Posterior vena cava (tissue), 2 donors: ENCODE measurements at regions not wholly inside any gene's neighbourhood (a gene's known extent, or its start where the extent isn't known, plus 50 kb on each side); places are given as distances from the start of the nearest gene placed in this dataset.

Experiments
- DNase-seq: peaks from one replicate; pipeline ENCODE4 v3.0.0-alpha.2; 2020; ENCODE audit warnings: low spot score
- intact Hi-C, 2 donors: fragments of 100-400 bp; cut with DNase I; formaldehyde crosslinking; loops; one replicate each; pipeline versions ENCODE4 v1.14.1 to v1.14.2; 2022 to 2023
- donor health status: DM: yes; HTN: yes; CAD: no.
- donor health status: DM: yes; HTN: yes; CAD: no.

DNA sequence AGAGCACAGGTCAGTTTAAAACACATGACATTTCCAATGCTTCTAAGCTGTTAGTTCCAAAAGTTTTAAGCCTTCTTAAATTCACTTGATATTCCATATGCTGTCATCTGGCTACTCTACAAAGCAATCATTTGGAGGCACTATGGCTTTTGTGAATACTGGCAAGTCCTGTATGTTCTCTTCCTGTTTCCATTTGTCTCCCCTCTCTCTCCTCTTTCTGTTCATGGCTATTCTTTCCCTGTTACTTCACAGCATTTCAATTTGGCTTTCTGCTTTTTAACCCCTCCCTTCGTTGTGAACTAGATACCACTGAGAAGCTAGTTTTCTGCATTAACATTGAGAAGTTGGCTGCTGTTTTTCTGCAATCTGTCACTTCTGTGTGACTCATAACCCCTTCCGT lies 1337.2 kb upstream of the CELF4 start:
- DNase-seq, result no peak
- intact Hi-C loops, result no loop called here

DNA sequence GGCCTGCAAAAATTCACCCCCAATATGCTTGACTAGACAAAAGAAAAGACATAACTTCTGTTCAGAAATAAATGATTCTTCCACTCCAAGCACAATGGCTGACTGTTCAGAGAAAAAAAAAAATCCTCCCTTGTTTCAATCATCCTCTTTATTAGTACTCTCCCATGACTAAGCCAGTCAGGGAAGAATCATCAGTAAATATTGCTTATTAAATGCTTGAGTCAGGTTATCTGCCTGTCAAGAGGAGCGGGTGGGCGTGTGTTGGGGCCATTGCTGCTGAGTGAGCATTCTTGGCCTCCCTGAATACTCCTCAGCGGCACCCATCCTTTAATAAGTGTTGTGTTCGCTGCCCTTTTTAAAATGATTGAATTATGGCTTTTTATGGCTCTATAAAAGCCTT lies 1334.8 kb upstream of the CELF4 start:
- DNase-seq, result no peak
- intact Hi-C loops, result no loop called here

DNA sequence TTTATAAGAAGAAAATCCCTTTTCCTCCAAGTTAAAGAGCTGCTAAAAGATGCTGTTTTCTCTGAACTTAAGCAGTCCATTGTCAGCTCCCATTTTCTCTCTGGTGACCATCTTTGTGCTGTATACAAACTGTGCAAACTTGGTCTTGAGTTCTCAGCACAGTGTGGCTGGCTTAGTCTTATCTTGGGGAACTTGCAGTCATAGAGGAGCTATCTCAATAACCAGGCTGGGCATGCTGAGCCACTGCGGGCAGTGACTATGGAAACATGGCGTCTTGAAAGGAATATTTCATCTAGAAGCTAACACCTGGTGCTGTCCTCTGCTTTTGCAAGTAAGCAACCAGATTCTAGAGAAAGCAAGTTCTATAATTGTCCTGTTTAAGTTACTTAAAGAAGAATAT lies 1334.4 kb upstream of the CELF4 start:
- intact Hi-C loops, result no loop called here
- DNase-seq, result no peak

DNA sequence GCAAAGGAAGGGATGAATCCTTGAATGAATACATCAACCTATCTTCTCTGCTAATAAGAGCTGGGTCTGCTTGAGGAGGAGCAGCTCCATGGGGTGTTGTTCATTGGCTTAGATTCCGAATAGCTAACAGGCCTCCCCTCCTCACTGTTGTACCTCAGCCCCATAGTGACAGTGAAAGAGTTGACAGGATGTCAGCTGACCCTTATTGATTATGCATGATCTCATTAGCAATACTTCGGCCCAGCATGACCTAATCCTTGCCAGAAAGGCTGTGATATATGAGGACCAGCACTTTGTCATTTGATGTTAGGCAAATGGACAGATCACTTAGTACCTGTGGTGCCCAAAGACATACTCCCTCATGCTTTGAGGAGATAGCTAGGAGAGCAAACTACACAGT lies 1333.7 kb upstream of the CELF4 start:
- intact Hi-C loops, result no loop called here
- DNase-seq, result no peak

DNA sequence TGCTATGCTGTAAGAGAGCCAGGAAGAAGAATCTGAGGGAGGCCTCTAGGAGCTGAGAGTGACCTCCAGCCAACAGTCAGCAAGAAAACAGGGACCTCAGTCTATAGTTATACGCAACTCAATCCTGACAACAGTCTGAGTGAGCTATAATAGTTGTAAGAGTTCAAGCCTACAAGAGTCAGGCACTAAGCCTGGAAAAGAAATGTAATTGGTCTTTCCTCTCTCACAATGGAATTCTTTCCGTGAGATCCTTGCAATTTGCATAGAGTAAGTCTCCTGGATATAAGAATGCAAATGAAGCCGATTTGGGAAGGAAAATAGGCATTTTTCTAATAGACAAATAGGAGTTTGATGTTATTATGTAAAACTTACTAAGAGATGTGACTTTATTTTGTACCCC lies 1332.6 kb upstream of the CELF4 start:
- intact Hi-C loops, result no loop called here

DNA sequence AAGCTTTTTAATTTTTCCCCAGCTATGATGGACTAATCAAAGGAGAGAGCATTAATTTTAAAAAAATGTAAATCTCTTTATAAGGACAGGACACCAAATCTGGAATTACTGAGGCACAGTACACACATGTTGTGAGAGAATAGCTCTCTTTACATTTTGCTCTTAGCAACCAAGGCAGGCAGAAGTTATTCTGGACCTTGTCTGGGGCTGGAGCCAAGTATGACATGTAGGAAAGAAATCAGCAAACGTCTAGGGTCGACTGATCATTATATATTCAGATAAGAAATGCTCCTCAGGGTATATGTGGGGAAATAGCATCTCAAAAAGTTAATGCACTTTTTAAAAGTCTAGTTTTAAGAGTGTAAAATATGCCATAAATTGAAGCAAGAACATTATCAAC lies 1330.0 kb upstream of the CELF4 start:
- intact Hi-C loops, result no loop called here
- DNase-seq, result no peak

More for the DNA sequence above, 1332.6 kb upstream of the CELF4 start:
- DNase-seq, result no peak

DNA sequence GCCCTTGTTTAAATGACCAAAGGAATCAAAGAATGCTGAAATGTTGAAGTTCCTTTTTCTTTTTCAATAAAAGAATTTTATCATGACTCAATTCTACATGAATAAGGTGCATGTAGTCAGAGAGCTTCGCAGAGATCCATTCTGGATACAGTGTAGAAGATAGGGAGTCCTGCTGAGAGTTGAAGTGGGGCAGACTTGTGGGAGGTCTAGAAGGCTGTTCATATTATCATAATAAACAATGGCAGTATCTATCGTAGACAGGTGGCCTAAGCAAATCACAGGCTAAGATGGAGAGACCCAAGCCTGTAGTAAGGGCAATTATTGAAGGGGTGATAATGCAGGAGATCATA lies 1322.0 kb upstream of the CELF4 start:
- DNase-seq, result no peak
- intact Hi-C loops, result no loop called here

DNA sequence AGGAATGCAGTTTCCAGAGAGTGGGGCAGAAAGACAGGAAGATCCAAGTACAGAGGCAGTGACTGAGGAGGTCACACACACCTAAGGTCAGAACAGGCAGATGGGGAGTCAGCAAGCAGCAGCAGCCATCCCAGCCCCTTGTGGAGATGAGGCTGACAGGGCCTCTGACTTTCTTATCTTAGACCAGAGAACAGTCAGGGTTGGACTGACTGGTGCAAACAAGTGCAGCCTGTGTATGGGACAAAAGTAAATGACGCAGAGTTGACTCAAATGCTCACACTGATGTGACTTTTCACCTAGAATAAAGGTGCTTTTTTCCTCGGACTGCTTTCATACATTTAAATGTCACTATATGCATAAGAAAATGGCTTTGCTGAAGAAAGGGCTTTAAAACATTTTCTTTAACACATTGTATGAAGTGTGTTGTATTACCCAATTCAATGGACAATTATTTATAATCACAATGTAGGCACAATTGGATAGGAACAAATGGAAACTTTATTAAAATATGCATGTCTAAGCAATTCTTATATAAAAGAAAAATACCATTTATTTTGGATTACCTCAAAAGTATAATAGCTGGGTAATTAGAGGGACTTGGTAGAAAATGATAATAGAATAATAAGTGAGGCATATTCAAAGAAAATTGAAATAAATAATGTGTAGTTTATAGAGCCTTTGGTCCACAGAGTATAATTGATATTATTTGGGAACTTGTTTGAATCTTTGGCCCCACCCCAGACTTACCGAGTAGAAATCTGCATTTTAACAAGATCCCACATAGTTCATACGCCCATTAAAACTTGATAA lies 1321.5 kb upstream of the CELF4 start:
- intact Hi-C loops, result no loop called here
- no peak for DNase-seq

DNA sequence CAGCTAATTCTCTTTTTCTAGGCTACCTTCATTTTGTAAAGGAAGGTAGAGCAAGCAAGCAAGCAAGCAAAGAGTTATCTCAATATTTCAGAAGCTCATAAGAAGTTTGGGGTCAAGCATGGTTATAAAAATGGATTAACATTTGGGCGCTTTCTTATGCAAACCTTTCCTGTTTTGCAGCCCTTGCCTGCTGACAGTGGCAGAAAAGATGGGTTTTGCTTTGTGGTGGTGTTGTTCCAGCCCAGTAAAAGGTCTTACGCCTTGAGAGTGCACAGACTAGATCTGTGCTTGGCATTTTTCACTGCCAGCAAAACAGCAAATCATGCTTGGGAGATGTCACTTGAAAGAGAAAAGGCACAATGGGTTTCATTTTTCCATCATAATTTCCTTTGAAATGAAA lies 1320.6 kb upstream of the CELF4 start:
- intact Hi-C loops, result no loop called here
- no peak for DNase-seq

DNA sequence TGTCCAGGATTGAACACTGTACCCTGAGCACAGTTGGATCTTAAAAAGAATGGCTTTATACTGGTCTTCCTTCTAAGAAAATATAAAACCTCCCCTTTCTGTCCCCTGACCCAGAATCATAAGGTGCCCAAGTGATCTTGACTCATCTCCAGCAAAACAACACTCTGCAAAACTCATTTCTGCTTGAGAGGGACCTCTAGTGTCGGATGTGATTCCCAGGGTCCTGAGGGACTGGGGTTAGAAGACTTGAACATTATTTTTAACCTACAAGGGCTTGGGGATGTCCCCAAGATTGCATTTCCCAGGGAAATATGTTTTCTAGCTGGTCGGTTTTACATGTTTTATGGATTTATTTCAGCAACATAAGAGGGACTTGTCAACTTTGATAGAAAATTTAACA lies 1318.5 kb upstream of the CELF4 start:
- intact Hi-C loops, result no loop called here
- no peak for DNase-seq

DNA sequence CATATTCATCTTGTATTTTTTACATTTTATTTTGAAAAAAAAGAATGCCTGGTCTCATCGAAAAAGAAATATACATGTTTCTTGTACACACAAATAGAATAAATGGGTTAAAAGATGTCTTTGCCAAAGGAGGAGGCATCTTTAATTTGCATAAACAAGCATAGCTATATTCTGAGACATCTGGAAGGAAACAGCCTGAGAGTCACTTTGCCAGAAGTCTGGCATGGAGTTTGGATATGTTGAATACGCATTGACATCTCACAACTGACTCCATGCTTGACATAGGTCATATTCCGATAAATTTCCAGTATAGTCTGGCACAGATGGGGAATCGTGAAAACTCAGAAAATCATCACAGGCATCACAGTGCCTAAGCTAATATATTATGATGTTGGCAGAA lies 1317.5 kb upstream of the CELF4 start:
- intact Hi-C loops, result no loop called here
- no peak for DNase-seq

DNA sequence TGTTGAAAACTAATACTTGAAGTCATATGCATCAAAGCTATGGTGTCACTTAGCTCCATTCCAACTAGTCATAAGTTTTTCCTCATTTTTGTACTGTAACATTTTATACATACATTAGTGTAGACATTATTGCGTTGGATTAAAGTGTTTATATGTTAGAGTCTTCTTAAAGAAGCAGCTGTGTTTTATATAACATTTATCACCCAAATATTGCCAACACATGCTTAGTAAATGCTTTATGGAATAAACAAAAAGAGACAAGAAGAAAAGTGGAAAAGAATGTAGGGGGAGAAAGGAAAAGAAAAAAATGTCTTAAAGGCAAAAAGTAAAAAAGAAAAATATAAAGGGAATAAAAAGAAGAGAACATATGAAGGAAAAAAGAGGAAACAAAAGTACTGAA lies 1314.3 kb upstream of the CELF4 start:
- intact Hi-C loops, result no loop called here
- DNase-seq, result no peak

DNA sequence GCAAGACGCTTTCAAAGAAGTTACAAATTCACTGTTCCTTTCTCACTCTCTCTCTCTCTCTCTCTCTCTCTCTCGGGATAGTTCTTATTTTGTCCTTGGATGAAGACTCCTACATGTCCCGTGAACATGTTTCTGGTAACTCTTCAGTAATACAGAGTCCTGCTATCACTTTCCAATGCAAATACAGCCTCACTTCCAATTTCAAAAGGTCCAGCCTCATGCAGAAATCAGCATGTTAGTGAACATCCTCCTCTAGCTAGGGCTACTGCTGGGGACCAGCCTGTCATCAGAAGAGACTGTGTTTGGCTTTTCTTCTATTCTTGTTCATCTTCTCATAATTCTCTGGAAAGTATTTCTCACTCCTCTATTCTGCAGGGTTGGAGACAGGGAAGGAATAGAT lies 1306.7 kb upstream of the CELF4 start:
- no peak for DNase-seq
- intact Hi-C loops, result no loop called here

DNA sequence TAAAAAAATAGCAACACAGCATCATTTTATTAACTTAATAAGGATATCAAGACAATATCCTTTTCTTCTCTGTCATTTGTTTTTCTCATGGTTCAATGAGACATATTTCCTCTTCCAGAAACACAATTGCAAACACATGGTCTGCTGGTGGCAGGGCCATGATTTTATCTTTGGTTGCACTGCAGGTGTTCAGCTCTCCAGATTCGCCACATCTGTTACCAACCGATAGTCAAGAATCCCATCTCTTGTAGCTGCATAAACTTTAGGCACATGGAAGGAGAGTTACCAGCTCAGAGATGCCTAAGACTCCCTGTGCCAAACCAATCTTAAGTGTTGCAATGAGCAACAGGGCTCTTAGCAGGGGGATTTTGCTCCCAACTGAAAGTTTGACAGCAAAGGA lies 1303.2 kb upstream of the CELF4 start:
- no peak for DNase-seq
- intact Hi-C loops, result no loop called here

DNA sequence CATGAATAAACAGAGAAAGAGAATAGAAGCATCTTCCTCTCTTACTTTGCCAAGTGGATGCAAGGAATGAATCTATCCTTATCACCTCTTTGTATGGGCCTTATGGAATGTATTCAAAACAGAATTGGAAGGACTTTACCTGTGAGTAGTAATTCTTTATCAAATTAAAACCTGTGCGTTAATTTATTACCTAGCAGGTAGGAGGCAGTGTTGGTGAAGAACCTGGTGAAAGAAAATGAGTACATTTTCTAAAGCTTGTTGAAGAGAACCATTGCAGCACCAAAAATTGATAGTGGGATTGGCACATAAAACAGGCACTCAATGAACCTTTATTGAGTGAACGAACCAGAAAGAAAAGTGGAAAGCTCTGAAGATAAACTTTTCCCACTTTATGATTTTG lies 1302.1 kb upstream of the CELF4 start:
- intact Hi-C loops, result no loop called here

DNA sequence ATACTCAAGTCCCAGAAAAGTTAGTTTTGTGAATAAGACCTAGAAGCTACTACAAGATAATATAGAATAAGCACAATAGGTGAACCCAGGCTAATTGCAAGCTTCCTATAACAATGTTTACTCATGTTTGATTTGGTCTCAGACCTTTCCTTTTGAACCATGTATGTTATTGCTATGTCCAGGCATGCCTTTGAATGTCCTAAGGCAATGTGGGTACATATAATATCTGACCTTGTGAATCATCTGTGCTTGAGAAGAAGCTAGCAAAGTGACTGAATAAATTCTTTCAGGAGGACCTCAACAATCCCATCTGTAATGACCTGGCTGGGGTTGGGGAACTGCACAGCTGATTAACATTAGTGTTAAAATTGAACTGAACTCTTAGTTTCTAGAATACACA lies 1285.9 kb upstream of the CELF4 start:
- intact Hi-C loops, result no loop called here
- no peak for DNase-seq

More for the DNA sequence above, 1302.1 kb upstream of the CELF4 start:
- no peak for DNase-seq

DNA sequence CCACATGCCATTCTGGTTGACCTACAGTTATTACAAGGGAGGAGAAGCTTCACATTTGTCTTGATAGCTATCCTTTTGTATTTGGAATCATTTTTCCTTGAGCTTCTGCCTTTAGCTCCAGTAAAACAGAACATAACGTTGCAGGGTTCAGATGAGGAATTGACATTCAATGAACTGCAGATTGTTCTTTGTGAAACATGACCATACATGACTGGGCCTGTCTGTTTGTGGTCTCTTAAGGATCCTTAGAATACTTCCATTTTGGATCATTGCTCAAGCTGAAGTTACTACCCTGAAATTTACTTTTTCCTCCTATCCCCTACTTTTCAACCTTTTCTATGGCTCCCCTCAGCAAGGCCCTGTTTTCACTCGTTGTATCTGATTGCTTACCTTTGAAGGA lies 1281.7 kb upstream of the CELF4 start:
- intact Hi-C loops, result no loop called here
- DNase-seq, result no peak

DNA sequence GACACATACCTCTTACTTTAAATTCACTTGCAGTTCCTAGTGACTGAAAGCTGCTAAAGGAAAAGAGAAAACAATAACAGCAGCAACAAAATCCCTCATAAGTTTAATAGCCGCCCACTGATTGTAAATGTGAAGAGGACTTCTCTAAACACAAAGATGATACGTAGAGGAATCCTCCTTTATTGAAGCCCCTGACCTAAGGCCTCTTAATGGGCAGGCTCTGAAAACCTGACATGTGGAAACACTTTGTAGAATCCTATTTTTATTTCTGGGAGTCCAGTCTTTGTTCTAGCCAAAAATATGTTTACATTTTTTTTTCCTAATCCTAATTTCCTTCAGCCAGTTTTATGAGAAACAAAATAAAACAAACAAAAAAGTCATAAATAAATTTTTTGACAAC lies 1277.7 kb upstream of the CELF4 start:
- no peak for DNase-seq
- intact Hi-C loops, result no loop called here

DNA sequence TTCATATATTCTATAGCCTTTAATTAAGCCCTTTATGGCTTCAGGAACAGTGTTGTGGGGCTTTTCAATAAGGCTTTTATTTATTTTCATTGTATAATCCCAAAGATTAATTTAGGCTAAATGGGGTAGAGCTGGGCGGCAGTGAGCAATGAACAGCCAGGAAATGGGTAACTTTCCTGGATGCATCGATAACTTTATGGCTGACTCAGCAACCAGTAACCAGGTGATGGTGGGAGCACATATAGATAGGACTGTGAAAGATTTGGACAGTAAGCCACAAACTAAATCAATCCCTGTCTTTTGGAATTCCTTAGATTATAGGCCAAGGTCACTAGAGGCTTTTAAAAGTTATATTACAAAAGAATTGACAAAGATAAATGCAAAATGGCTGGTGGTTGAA lies 1260.6 kb upstream of the CELF4 start:
- DNase-seq, result no peak
- intact Hi-C loops, result no loop called here

DNA sequence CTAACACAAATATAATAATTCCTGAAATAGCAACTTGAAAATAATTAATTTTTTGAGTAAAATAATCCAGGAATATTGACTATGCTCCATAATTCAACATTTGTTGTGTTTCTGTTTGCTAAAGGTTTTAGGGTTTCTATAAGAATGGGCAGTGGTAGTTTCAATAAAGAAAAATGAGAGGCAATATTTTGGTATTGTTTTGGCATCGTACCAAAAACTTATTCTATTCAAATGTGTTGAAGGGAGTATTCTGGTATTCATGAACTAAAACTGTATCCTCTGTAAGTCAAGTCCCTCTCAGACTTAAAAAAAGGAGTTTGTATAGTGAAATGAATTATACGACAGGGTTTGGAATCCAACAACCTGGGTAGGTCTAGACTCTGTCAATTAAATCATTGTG lies 1245.6 kb upstream of the CELF4 start:
- DNase-seq, result no peak
- intact Hi-C loops, result no loop called here

DNA sequence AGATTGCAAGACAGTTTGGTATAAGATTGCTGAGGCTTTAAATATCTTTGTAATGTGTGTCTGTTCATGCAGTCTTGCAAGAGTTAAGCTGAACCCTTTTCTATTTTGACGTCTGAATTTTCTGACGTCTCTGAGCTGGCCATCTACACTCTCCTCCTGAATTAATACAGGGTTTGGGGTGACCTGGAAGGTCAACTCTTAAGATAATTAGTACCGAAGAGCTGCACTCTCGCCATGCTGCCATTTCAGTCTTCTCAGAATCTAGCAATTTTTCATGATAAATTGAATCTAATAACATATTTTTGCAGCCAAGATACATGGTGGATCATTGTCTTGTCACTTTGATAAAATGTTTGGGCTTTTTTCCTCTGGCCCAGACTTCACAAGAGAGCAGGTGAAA lies 1245.2 kb upstream of the CELF4 start:
- DNase-seq, result no peak
- intact Hi-C loops, result no loop called here

DNA sequence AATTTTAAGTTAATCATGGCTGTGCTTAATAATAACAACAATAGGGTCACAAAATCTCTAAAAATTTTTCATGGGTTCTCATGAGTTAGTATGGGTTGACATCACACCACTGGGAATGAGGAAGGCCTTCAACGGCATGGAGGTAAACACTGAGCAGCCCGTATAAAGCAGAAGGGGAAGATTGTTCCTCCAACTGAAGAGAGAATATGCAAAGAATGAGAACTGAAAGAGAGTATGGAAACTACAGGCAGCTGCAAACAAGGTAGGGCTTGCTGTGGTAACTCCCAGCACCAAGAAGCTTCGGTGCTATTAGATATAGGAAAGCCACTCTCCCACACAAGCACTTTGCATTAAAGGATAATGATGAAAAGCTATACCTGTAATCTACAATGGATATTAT lies 1242.3 kb upstream of the CELF4 start:
- intact Hi-C loops, result loop anchor here in 1 of 2 donors (5.0 kb wide), 1 partner anchor 726 kb away; no protein-coding TSS in a partner anchor
- DNase-seq, result no peak
